Right lobe of liver (tissue), 6 donors: ENCODE measurements at regions not wholly inside any gene's neighbourhood (a gene's known extent, or its start where the extent isn't known, plus 50 kb on each side); places are given as distances from the start of the nearest gene placed in this dataset.

Experiments used
- ATAC-seq, 4 donors: fragments of 200-7000 bp; cut with Tn5 transposase; one replicate each; pipeline ENCODE4 v1.9.1; 2020; ENCODE audit warnings: mild to moderate bottlenecking in 4 of 4, moderate library complexity in 4 of 4
- DNase-seq, 3 donors: peaks; one replicate each; pipeline ENCODE4 v3.0.0-alpha.2; 2020
- H3K27ac ChIP-seq, 3 donors: fragments of 200-600 bp; one replicate each; pipeline ENCODE4 v1.8.0; 2022
- H3K27me3 ChIP-seq, 2 donors: fragments of 200-600 bp; one replicate each; pipeline ENCODE4 v1.8.0; 2022
- H3K36me3 ChIP-seq, 4 donors: fragments of 200-600 bp; sonication (generic) in 1 of 4; one replicate each; pipeline versions ENCODE4 v1.5.1 to v1.8.0; 2017 to 2022; ENCODE audit warnings: control low read depth in 1 of 4
- H3K4me1 ChIP-seq, 4 donors: fragments of 200-600 bp; sonication (generic) in 1 of 4; one replicate each; pipeline versions ENCODE4 v1.5.1 to v1.8.0; 2017 to 2022; ENCODE audit warnings: control low read depth in 1 of 4
- H3K4me3 ChIP-seq, 3 donors: fragments of 200-600 bp; one replicate each; pipeline ENCODE4 v1.8.0; 2022
- H3K9me3 ChIP-seq, 4 donors: fragments of 200-600 bp; sonication (generic) in 1 of 4; one replicate each; pipeline versions ENCODE4 v1.5.1 to v1.8.0; 2017 to 2022; ENCODE audit warnings: control low read depth in 1 of 4
- CTCF ChIP-seq, 4 donors: fragments of 200-600 bp in 3 of 4; fragments of 450-650 bp in 1 of 4; IDR thresholded peaks; one replicate each; pipeline versions ENCODE4 v1.5.1 to v1.8.0; 2016 to 2022; ENCODE audit warnings: antibody characterized with exemption in 4 of 4, mild to moderate bottlenecking in 2 of 4
- POLR2A ChIP-seq: fragments of 450-650 bp; IDR thresholded peaks from one replicate; pipeline ENCODE4 v1.6.1; 2017; ENCODE audit warnings: antibody characterized with exemption, mild to moderate bottlenecking
- WGBS: methylation state at CpG from one replicate; pipeline ENCODE4 v1.1.6; 2018; ENCODE audit warnings: low coverage, low lambda C conversion rate; ENCODE audit not compliant: insufficient coverage; ENCODE audit errors: missing lambda C conversion rate; 5-methylcytosine and 5-hydroxymethylcytosine counted together
- intact Hi-C, 2 donors: fragments of 100-400 bp; cut with DNase I; formaldehyde crosslinking; loops; one replicate each; pipeline versions ENCODE4 v1.11.2 to v1.14.1; 2022
- donor health status: DM: no; HTN: yes; CAD: no.
- donor health status: DM: no; HTN: no; CAD: no.
- donor health status: DM: no; HTN: no; CAD: no.
- donor health status: DM: no; HTN: yes; CAD: no.
- donor health status: DM: no; HTN: yes; CAD: no.

DNA sequence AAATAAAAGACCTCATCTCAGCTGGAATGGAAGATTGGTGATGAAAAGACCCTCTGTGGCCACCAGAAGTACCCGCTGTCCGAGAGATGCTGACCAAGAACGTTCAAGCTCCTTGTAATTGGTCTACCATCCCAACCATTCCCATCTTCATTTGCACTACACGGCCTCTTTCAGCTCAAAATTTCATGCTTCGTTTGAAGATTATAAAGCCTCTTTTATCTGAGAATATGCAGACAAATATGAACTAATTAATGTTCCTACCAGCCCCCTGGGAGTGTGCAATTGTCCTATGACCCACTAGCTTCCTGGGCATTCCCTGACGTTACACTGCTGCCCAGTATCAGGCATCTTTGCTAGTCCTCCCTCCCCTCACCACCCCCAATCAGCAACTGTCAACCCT, 583.7 kb downstream of the MID1IP1 start:
- Histone ChIP-seq H3K27ac (no peak overlapping the region), H3K9me3 (no peaks in the 10 kb centered on the region), H3K4me3 (no peak overlapping the region), H3K4me1 (no peaks in the 10 kb centered on the region), H3K36me3 (no peaks in the 10 kb centered on the region), H3K27me3 (no peaks in the 10 kb centered on the region)
- intact Hi-C loops: no loop called here
- 37% methylated on average over 6 of the region's 6 CpGs for WGBS
- DNase-seq: no peak
- no peak for ATAC-seq
- TF ChIP-seq CTCF (IDR thresholded peaks at IDR 0.05) (no peak), POLR2A (no peak)

- H3K36me3 ChIP-seq: no peaks in the 10 kb centered on the region
- 80% methylated on average over 2 of the region's 2 CpGs for WGBS
Observed at GRCh38 chrX:39388730-39389129, 587.5 kb downstream of the MID1IP1 start.

DNA sequence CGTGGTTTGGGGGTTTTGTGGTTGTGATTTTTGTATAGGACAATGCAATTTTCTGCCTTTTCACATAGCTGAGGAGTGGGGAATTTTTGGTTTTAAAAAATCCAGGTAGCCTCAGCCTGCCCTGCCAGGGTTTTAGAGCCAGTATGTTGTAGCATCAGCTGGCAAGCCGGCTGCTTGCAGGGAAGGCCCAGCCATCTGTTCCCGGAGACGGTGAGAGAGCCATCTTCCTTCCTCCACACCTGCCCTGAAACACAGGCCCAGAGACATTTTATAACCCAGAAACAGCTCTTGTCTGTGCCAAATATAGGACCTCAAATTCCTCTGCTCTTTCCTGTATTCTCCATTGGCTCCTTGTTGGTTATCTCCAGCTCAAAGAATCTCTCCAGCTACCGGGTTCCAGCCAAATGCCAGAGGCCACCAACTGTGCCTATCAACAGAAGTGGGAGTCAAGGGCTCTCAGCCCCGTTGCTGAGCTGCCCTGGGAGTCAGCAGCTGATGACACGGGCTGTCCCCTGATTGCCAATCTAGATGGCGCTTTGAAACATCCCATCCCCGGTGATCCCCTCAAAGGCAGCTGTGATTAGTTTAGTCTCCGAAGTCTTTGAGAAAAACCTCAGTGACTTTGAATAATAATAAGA, 595.2 kb downstream of the MID1IP1 start:
- 60% methylated on average over 5 of the region's 10 CpGs for WGBS
- no peak overlapping the region for H3K4me3 ChIP-seq
- H3K9me3 ChIP-seq: no peaks in the 10 kb centered on the region
- no peak overlapping the region for H3K27ac ChIP-seq
- no peaks in the 10 kb centered on the region for H3K4me1 ChIP-seq
- H3K27me3 ChIP-seq: peaks cover 0 to 5% of the 10 kb centered on the region in 2 donors
- ATAC-seq (no peak), DNase-seq (no peak)
- H3K36me3 ChIP-seq: no peaks in the 10 kb centered on the region
- no peak for TF ChIP-seq CTCF (IDR thresholded peaks at IDR 0.05)
- no peak for TF ChIP-seq POLR2A
- intact Hi-C loops: no loop called here

More at GRCh38 chrX:39388730-39389129, 587.5 kb downstream of the MID1IP1 start:
- Histone ChIP-seq H3K9me3 (no peaks in the 10 kb centered on the region), H3K27me3 (no peaks in the 10 kb centered on the region), H3K4me3 (no peak overlapping the region), H3K27ac (no peak overlapping the region), H3K4me1 (no peaks in the 10 kb centered on the region)
- no peak for TF ChIP-seq POLR2A
- TF ChIP-seq CTCF (IDR thresholded peaks at IDR 0.05): no peak
- intact Hi-C loops: no loop called here
- no peak for DNase-seq
- ATAC-seq: no peak

- DNase-seq (no peak), ATAC-seq (no peak)
- Histone ChIP-seq H3K4me1 (no peaks in the 10 kb centered on the region), H3K36me3 (no peaks in the 10 kb centered on the region), H3K9me3 (no peaks in the 10 kb centered on the region), H3K27ac (no peak overlapping the region), H3K27me3 (peaks cover 0 to 5% of the 10 kb centered on the region in 2 donors), H3K4me3 (no peak overlapping the region)
- TF ChIP-seq POLR2A: no peak
- TF ChIP-seq CTCF (IDR thresholded peaks at IDR 0.05): no peak
- intact Hi-C loops: no loop called here
- WGBS: 63% methylated on average over 8 of the region's 14 CpGs
Observed at GRCh38 chrX:39397561-39398199, 596.4 kb downstream of the MID1IP1 start.
